Skeletal muscle tissue (tissue), 3 donors: ENCODE measurements at regions not wholly inside any gene's neighbourhood (a gene's known extent, or its start where the extent isn't known, plus 50 kb on each side); places are given as distances from the start of the nearest gene placed in this dataset.

ENCODE experiments used
- H3K27ac ChIP-seq: one replicate; pipeline ENCODE4 v1.7.0; 2013; ENCODE audit warnings: mild to moderate bottlenecking, low read depth, low read length, inconsistent platforms
- H3K27me3 ChIP-seq, 3 donors: one replicate each; pipeline ENCODE4 v1.7.0; 2013; ENCODE audit warnings: low read length in 3 of 3; ENCODE audit not compliant: control insufficient read depth in 3 of 3, insufficient read depth in 3 of 3
- H3K36me3 ChIP-seq, 3 donors: one replicate each; pipeline ENCODE4 v1.7.0; 2013; ENCODE audit warnings: low read length in 3 of 3; ENCODE audit not compliant: control insufficient read depth in 3 of 3, insufficient read depth in 3 of 3
- H3K4me1 ChIP-seq, 3 donors: one replicate each; pipeline ENCODE4 v1.7.0; 2013; ENCODE audit warnings: low read length in 3 of 3, mild to moderate bottlenecking in 3 of 3; ENCODE audit not compliant: control insufficient read depth in 3 of 3, insufficient read depth in 3 of 3
- H3K4me3 ChIP-seq, 3 donors: one replicate each; pipeline ENCODE4 v1.7.0; 2013; ENCODE audit warnings: low read length in 3 of 3
- H3K9ac ChIP-seq, 3 donors: one replicate each; pipeline ENCODE4 v1.7.0; 2013; ENCODE audit warnings: low read length in 3 of 3, mild to moderate bottlenecking in 3 of 3, moderate library complexity in 2 of 3, low read depth in 1 of 3
- H3K9me3 ChIP-seq, 3 donors: one replicate each; pipeline ENCODE4 v1.7.0; 2013; ENCODE audit warnings: low read length in 3 of 3; ENCODE audit not compliant: control insufficient read depth in 3 of 3
- donor health status: Osteomylitis.

- peaks cover 0 to 2% (median 0%) of the 10 kb centered on the region in 3 donors for H3K27me3 ChIP-seq
- no peak overlapping the region for H3K27ac ChIP-seq
- H3K4me3 ChIP-seq = peak overlapping the region; percentile 38 to 57 (median 44)
- H3K9me3 ChIP-seq = no peaks in the 10 kb centered on the region
- no peaks in the 10 kb centered on the region for H3K36me3 ChIP-seq
- peak overlapping the region in 1 of 3 donors; percentile 11 for H3K9ac ChIP-seq
- no peaks in the 10 kb centered on the region for H3K4me1 ChIP-seq
These were observed 58.0 kb downstream of the CGGBP1 start for GRCh38 chr3:88000853-88001252.

GRCh38 chr3:87997966-87998365 is 60.8 kb downstream of the CGGBP1 start:
- Histone ChIP-seq H3K4me3 (no peak overlapping the region), H3K4me1 (no peaks in the 10 kb centered on the region), H3K9me3 (no peaks in the 10 kb centered on the region), H3K27ac (no peak overlapping the region), H3K9ac (no peak overlapping the region), H3K36me3 (no peaks in the 10 kb centered on the region), H3K27me3 (peaks cover 0 to 2% (median 0%) of the 10 kb centered on the region in 3 donors)

GRCh38 chr3:87997298-87997697 is 61.5 kb downstream of the CGGBP1 start:
- no peaks in the 10 kb centered on the region for H3K9me3 ChIP-seq
- H3K4me3 ChIP-seq = no peak overlapping the region
- H3K27me3 ChIP-seq = peaks cover 0 to 2% (median 0%) of the 10 kb centered on the region in 3 donors
- H3K36me3 ChIP-seq = no peaks in the 10 kb centered on the region
- H3K27ac ChIP-seq = no peak overlapping the region
- H3K9ac ChIP-seq = no peak overlapping the region
- no peaks in the 10 kb centered on the region for H3K4me1 ChIP-seq

DNA sequence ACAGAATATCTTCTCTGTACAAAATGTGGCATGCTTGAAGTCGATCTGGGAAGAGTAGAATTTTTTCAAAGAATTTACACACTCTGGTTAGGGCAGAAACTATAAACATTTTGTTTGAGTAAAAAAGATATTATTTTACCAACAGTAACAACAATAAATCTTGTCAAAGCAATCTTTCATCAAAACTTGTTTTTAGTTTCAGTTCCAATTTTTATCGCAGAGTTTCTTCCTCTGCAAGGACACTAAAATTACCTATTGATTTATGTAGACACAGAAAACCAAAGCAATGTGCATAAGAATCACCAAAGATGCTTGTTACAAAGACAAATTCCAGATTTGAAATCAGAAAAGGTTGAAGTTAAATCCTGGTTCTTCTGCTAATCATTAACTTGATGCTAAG is 61.9 kb downstream of the CGGBP1 start:
- no peak overlapping the region for H3K4me3 ChIP-seq
- H3K9me3 ChIP-seq = no peaks in the 10 kb centered on the region
- no peak overlapping the region for H3K27ac ChIP-seq

GRCh38 chr3:87993566-87993965 is 65.2 kb downstream of the CGGBP1 start:
- Histone ChIP-seq H3K36me3 (no peaks in the 10 kb centered on the region), H3K9ac (no peak overlapping the region), H3K27ac (no peak overlapping the region), H3K27me3 (no peaks in the 10 kb centered on the region), H3K4me1 (no peaks in the 10 kb centered on the region), H3K4me3 (no peak overlapping the region), H3K9me3 (no peaks in the 10 kb centered on the region)

More for the DNA sequence above, 61.9 kb downstream of the CGGBP1 start:
- no peaks in the 10 kb centered on the region for H3K36me3 ChIP-seq
- H3K9ac ChIP-seq = no peak overlapping the region
- H3K27me3 ChIP-seq = peaks cover 0 to 2% (median 0%) of the 10 kb centered on the region in 3 donors
- no peaks in the 10 kb centered on the region for H3K4me1 ChIP-seq

GRCh38 chr3:87987952-87988351 is 70.9 kb downstream of the CGGBP1 start:
- Histone ChIP-seq H3K4me1 (no peaks in the 10 kb centered on the region), H3K4me3 (no peak overlapping the region), H3K9me3 (no peaks in the 10 kb centered on the region), H3K9ac (no peak overlapping the region), H3K27me3 (no peaks in the 10 kb centered on the region), H3K36me3 (no peaks in the 10 kb centered on the region), H3K27ac (no peak overlapping the region)

DNA sequence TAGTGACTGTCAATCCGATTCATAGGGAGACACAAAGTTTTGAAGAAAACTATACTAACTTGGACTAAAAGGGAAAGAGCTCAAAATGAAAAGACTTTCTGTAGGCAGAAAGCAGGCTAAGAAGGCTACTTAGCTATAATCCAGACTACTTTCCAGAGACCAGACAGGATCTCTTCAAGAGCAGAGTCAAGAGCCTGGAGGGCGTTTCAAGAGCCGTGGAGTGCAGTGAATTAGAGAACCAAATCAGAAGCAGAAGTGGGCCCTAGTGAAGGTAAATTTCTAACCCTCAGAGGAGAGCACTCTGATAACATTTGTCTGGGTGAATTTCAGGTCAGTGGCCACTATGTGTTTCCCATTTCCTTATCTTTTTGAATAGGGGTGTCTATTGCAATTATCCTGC is 76.4 kb downstream of the CGGBP1 start:
- Histone ChIP-seq H3K9me3 (peaks cover 0 to 3% (median 0%) of the 10 kb centered on the region in 3 donors), H3K4me3 (no peak overlapping the region), H3K27ac (no peak overlapping the region), H3K9ac (no peak overlapping the region), H3K4me1 (no peaks in the 10 kb centered on the region), H3K36me3 (no peaks in the 10 kb centered on the region), H3K27me3 (no peaks in the 10 kb centered on the region)

- Histone ChIP-seq H3K9ac (no peak overlapping the region), H3K27ac (no peak overlapping the region), H3K9me3 (peaks cover 0 to 3% (median 0%) of the 10 kb centered on the region in 3 donors), H3K4me3 (no peak overlapping the region), H3K27me3 (no peaks in the 10 kb centered on the region), H3K36me3 (no peaks in the 10 kb centered on the region), H3K4me1 (no peaks in the 10 kb centered on the region)
These were observed 79.3 kb downstream of the CGGBP1 start for GRCh38 chr3:87979527-87979926.

- H3K9me3 ChIP-seq = peaks cover 0 to 3% (median 0%) of the 10 kb centered on the region in 3 donors
- no peak overlapping the region for H3K27ac ChIP-seq
- H3K4me1 ChIP-seq = no peaks in the 10 kb centered on the region
- no peak overlapping the region for H3K9ac ChIP-seq
- no peaks in the 10 kb centered on the region for H3K27me3 ChIP-seq
- no peak overlapping the region for H3K4me3 ChIP-seq
- no peaks in the 10 kb centered on the region for H3K36me3 ChIP-seq
These were observed 81.0 kb downstream of the CGGBP1 start for GRCh38 chr3:87977765-87978164.

DNA sequence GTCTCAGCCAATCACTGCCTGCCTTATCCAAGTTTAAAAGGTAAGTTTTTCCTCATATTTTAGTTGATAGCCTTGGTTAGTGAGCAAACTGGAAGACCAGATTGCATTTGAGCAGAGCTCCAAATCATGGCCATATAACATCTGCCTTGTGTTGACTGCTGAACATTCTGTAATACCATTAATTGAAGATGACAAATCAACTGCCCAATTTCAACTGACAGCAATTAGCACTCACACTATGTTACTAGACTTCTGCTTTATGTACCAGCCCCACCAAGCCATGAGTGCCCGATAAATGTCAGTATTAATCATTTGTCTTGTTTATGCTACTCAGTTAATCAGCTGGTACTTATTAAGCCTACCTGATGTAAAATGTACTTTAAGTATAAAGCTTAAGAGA is 83.1 kb downstream of the CGGBP1 start:
- Histone ChIP-seq H3K9me3 (peaks cover 0 to 3% (median 0%) of the 10 kb centered on the region in 3 donors), H3K4me1 (no peaks in the 10 kb centered on the region), H3K27ac (no peak overlapping the region), H3K4me3 (no peak overlapping the region), H3K36me3 (no peaks in the 10 kb centered on the region), H3K27me3 (no peaks in the 10 kb centered on the region), H3K9ac (no peak overlapping the region)

DNA sequence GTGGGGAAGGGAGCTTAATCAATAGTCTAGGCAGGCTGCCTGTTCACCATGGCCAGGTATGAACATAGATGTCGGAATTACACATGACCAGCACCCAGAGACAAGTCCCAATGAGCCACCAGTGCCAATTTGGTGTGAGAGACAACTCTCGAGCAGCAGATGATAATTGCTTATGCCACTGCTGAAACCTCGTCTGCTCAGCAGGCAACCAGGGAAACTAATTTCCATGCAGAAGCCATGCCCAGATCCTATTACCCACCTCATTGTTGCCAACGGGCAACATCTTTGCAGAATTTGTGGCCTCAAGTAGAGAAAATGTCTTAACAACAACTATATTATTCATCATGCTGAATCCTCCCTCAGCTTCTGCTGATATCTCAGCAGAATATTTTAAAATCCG is 84.9 kb downstream of the CGGBP1 start:
- no peak overlapping the region for H3K4me3 ChIP-seq
- no peak overlapping the region for H3K9ac ChIP-seq
- H3K27ac ChIP-seq = no peak overlapping the region
- no peaks in the 10 kb centered on the region for H3K9me3 ChIP-seq
- H3K4me1 ChIP-seq = no peaks in the 10 kb centered on the region
- no peaks in the 10 kb centered on the region for H3K27me3 ChIP-seq
- H3K36me3 ChIP-seq = no peaks in the 10 kb centered on the region
